Calu3 (cell line): ENCODE measurements at regions not wholly inside any gene's neighbourhood (a gene's known extent, or its start where the extent isn't known, plus 50 kb on each side); places are given as distances from the start of the nearest gene placed in this dataset.

Experiments used
- BruUV-seq: library from RNA; stranded (reverse); fragments of 400-500 nt; replicated peaks from 2 replicates; lab custom pipeline; 2021; lab: Mats Ljungman, UMichigan
- CTCF ChIA-PET: fragments of 300-600 bp; sonication (Branson Sonifier 250); formaldehyde crosslinking; loops from one replicate; lab custom pipeline; 2022; ENCODE audit warnings: antibody characterized with exemption; lab: Charles Lee
- DNase-seq: peaks from one replicate; pipeline ENCODE4 v3.0.0; 2022
- H3K27ac Mint-ChIP-seq: one replicate; pipeline ENCODE4 v1.8.0; 2022; ENCODE audit warnings: mixed read lengths; ENCODE audit not compliant: unreplicated experiment
- H3K27me3 Mint-ChIP-seq: one replicate; pipeline ENCODE4 v1.8.0; 2022; ENCODE audit warnings: mixed read lengths; ENCODE audit not compliant: unreplicated experiment
- H3K36me3 Mint-ChIP-seq: one replicate; pipeline ENCODE4 v1.8.0; 2022; ENCODE audit warnings: mild to moderate bottlenecking, moderate library complexity, mixed read lengths; ENCODE audit not compliant: insufficient read depth, unreplicated experiment
- H3K4me1 Mint-ChIP-seq: one replicate; pipeline ENCODE4 v1.8.0; 2022; ENCODE audit warnings: mild to moderate bottlenecking, low read depth, mixed read lengths; ENCODE audit not compliant: unreplicated experiment
- H3K4me3 Mint-ChIP-seq: one replicate; pipeline ENCODE4 v1.8.0; 2022; ENCODE audit warnings: mild to moderate bottlenecking, low read depth, moderate library complexity, mixed read lengths; ENCODE audit not compliant: unreplicated experiment
- H3K9me3 Mint-ChIP-seq: one replicate; pipeline ENCODE4 v1.8.0; 2022; ENCODE audit warnings: low read depth, mixed read lengths; ENCODE audit not compliant: unreplicated experiment
- intact Hi-C: fragments of 100-400 bp; cut with micrococcal nuclease; formaldehyde crosslinking; loops from one replicate; pipeline ENCODE4 v1.10.0; 2022; ENCODE audit not compliant: unreplicated experiment
- TF ChIP-seq, protein P1 (sequence below): fragments of 200-600 bp; IDR thresholded peaks from one replicate; pipeline ENCODE4 v1.8.0; 2022; ENCODE audit warnings: antibody characterized with exemption; ENCODE audit not compliant: unreplicated experiment

DNA sequence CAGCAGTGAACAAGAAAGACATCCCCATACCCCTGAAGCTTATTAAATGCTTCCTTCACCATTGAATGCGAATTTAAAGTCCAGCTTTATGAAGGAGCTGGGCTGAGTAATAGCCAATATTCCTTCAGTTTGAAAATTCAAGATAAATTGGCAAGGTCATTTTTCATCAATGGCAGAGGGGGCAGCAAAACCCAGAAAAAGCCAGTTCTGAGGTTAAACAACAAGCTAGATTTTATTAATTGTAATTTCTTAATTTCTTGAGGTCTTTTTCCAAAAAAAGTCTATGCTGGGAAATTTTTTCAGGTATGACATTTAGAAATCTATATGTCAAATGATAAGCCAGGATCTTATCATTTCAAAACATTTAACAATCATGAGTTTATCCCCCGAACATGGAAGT, 808.9 kb downstream of the RPA4 start:
- no peaks in the 10 kb centered on the region for H3K36me3 Mint-ChIP-seq
- no peaks in the 10 kb centered on the region for H3K4me1 Mint-ChIP-seq
- TF ChIP-seq, protein P1, sequence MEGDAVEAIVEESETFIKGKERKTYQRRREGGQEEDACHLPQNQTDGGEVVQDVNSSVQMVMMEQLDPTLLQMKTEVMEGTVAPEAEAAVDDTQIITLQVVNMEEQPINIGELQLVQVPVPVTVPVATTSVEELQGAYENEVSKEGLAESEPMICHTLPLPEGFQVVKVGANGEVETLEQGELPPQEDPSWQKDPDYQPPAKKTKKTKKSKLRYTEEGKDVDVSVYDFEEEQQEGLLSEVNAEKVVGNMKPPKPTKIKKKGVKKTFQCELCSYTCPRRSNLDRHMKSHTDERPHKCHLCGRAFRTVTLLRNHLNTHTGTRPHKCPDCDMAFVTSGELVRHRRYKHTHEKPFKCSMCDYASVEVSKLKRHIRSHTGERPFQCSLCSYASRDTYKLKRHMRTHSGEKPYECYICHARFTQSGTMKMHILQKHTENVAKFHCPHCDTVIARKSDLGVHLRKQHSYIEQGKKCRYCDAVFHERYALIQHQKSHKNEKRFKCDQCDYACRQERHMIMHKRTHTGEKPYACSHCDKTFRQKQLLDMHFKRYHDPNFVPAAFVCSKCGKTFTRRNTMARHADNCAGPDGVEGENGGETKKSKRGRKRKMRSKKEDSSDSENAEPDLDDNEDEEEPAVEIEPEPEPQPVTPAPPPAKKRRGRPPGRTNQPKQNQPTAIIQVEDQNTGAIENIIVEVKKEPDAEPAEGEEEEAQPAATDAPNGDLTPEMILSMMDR, result no peak
- no peak for DNase-seq
- no peak overlapping the region for H3K4me3 Mint-ChIP-seq
- H3K9me3 Mint-ChIP-seq, result no peaks in the 10 kb centered on the region
- BruUV-seq, result no TSS peak
- no peak overlapping the region for H3K27ac Mint-ChIP-seq
- intact Hi-C loops, result no loop called here
- CTCF ChIA-PET, result no interaction called here
- no peaks in the 10 kb centered on the region for H3K27me3 Mint-ChIP-seq

DNA sequence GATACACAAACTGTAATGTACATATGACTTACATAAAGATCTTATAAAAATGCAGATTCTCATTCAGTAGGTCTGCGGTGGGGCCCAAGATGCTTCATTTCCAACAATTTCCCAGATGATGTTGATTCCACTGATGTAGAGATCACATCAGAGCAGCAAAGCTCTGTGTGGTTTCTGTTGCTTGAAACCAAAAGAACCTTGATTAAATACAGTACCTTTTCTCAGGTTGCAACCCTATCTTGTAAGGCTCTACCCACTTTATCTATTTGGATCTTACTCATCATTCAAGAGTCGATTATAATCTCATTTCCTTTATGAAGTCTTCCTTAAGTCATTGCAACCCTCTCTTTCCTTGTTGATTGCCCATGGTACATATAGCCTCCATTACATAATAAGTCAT, 816.8 kb downstream of the RPA4 start:
- BruUV-seq, result no TSS peak

DNA sequence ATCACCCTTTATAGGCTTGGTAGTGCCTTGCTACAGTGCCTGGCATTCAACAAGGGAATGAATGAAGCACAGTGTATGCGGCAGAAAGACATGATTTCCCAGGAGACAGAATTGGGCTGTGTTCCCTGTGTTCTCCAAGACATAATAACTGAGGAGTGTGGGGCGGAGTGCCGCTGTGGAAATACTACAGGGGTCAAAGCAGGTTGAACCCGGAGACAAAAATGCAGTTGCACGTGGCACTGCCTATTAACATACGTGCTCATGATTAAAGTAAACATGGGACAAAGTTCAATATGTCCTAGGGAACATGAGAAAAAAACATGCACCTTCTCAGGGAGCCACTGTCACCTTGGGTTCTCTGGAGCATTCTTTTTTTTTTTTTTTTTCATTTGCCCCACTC, 820.8 kb downstream of the RPA4 start:
- Mint-ChIP-seq H3K4me1 (no peaks in the 10 kb centered on the region), H3K4me3 (no peak overlapping the region), H3K9me3 (no peaks in the 10 kb centered on the region), H3K27ac (no peak overlapping the region), H3K36me3 (no peaks in the 10 kb centered on the region), H3K27me3 (no peaks in the 10 kb centered on the region)
- no TSS peak for BruUV-seq
- TF ChIP-seq, protein P1, result no peak
- intact Hi-C loops, result no loop called here
- CTCF ChIA-PET, result no interaction called here
- no peak for DNase-seq

More for the DNA sequence above, 816.8 kb downstream of the RPA4 start:
- CTCF ChIA-PET, result interaction anchor here (0.6 kb wide), 1 partner anchor 312 kb away, joined by 5 read pairs; no protein-coding TSS in a partner anchor
- DNase-seq, result no peak
- no peaks in the 10 kb centered on the region for H3K9me3 Mint-ChIP-seq
- no peak overlapping the region for H3K27ac Mint-ChIP-seq
- H3K27me3 Mint-ChIP-seq, result no peaks in the 10 kb centered on the region
- no peaks in the 10 kb centered on the region for H3K36me3 Mint-ChIP-seq
- intact Hi-C loops, result no loop called here
- TF ChIP-seq, protein P1, result no peak
- H3K4me1 Mint-ChIP-seq, result no peaks in the 10 kb centered on the region
- H3K4me3 Mint-ChIP-seq, result no peak overlapping the region

DNA sequence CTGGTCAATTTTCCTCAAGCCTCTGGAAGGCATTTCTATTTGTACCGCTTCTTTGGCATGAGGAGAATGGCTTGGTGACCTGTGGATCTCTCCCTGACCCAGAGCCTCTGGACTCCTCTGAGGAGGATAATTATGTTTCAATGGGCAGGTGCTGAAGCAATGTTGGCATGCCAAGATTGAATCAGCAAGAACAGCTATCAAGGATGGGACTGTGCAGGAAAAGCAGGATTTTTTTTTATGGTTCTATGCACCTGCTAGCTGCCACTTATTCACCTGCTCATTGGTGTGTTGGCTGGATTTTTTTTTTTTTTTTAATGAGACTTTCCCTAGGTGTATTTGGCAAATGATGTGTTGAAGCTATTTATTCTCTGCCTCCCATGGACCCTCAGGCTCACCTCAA, 821.2 kb downstream of the RPA4 start:
- TF ChIP-seq, protein P1, result no peak
- BruUV-seq, result no TSS peak

More for the DNA sequence above, 821.2 kb downstream of the RPA4 start:
- no peaks in the 10 kb centered on the region for H3K4me1 Mint-ChIP-seq
- no peak overlapping the region for H3K27ac Mint-ChIP-seq
- CTCF ChIA-PET, result no interaction called here
- DNase-seq, result no peak
- H3K36me3 Mint-ChIP-seq, result no peaks in the 10 kb centered on the region
- no peaks in the 10 kb centered on the region for H3K9me3 Mint-ChIP-seq
- H3K27me3 Mint-ChIP-seq, result no peaks in the 10 kb centered on the region
- no peak overlapping the region for H3K4me3 Mint-ChIP-seq
- intact Hi-C loops, result no loop called here
